Hippocampal formation (tissue), 2 donors: ENCODE measurements at regions not wholly inside any gene's neighbourhood (a gene's known extent, or its start where the extent isn't known, plus 50 kb on each side); places are given as distances from the start of the nearest gene placed in this dataset.

Experiments used
- DNase-seq, 2 donors: peaks; one replicate each; lab custom pipeline; 2025; lab: John Stamatoyannopoulos, UW

DNA sequence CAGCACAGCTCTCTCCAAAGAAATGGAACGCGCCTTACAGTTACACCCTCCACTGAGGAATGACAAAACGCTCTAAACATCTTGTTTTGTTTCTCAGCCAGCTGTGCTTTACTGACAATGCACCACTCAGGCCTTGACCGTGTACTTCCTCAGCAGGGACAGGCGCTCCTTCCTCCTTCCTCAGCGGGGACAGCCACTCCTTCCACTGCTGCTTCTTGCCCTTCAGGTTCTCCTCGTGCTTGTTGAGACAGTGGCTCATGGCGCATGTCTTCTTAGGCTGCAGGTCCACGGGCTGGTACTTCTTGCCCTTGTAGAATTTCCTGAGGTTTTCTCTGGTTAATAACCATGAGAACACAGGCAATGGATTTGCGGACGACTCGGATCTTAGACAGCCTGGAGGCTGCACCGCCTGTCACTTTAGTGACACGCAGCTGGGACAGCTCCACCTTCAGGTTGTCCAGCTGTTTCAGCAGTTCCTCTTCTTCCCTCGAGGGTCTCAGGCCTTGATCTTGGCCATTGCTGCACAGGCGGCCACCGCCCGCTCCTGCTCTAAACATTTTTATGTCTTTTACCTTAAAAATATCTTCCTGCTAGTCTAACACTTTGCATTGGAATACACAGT is 613.8 kb downstream of the BRD1 start:
- DNase-seq = no peak

DNA sequence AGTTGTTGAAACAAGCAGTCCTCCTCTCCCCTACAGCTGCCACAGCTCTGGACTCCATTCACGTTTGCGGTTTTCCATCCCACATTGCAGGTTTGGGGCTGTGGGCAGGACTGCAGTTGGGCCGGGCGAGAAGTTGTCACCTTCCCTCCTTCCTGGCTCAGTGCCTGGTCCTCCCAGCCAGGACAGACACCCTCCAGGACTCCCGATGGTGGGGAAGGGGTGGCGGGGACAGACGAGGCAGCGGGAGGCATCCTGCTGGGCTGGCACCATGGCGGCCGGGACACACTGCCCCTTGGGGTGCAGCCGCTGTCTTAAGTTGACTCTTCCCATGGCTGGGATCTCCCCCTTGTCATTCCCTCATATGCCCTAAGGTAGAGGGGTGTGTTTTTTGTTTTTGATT is 615.2 kb downstream of the BRD1 start:
- DNase-seq = no peak

DNA sequence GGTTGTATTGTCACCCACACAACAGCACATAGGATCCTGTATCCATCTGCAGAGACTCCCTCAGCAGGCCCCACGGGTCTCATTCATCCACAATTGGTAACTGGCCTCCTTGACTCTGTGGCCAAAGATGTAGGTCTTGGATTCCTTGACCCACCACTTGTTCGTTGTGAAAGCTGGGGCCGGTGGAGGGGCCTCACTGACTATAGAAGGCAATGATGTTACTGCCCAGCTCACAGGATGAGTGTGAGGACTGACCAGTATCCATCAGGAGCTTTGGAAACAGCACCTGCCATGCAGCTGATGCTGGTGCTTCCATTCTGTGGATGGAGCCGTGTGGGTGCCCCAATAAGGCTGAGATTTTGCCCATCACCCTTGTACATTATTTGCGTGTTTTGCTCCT is 615.7 kb downstream of the BRD1 start:
- no peak for DNase-seq

DNA sequence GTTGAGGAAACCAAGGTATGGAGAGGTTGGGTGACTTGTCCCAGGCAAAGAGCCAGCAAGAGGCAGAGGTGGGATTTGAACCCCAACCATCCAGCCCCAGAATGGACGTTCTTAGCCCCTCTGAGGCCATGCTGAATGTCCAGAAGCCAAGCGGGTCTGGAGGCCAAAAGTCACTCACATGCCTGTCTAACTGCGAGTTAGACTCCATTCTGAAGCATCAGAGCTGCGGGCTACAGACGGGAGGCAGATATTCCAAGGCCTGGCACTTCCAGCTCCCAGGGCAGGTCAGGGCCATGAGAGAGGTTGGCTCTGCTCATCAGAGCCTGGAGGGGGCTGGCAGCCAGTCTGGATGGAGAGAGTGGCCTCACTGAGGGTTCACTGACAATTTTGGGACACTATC is 616.5 kb downstream of the BRD1 start:
- no peak for DNase-seq

DNA sequence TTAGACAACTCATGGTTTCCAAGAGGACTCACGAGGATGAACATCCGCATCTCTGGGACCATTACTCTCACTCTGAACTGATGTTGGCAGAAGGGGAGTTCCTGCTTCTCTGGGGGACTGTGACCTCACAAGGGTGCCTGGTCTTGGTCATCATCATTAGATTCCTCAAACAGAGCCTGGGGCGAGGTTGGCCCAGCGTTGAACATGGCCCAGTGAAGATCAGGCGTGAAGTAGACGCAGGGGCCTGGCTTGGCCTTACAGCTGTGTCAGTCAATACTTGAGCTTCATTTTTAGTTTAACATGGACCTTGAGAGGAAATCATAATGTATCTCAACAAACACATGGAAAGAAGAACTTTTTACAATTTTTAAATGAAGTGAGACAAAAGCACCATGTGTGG is 617.1 kb downstream of the BRD1 start:
- no peak for DNase-seq

DNA sequence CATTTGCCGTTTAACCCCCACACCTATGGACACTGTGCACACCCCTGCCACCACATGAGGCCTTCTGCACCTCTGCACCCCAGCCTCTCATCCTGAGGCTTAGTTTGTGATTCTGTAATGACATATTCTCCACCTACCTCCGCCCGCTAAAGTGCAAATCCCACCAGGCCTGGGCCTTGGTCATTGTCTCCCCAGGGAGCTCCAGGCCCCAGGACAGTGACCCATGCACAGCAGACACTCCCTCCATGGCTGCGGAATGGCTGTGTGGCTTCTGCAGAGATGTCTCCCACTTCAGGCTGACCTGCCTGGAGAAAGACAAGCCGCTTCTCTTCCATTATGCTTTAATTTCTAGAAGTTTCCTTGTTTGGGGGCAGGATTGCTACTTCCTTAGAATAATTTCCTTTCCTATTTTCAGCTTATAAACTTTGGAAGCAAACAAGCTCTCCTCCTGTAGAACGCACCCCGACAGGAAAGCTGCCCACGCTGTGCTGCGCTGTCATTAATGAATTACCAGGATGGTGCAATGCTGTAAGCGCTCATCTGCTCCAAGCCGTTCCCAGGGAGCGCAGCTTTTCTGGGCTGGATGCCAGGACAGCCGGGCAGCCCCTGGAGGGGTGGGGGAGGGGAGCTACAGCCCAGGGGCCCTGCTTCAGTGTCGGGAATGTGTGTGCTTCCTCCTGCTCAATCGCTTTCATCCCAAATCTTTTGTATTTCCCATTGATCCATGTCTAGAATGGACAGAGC is 618.0 kb downstream of the BRD1 start:
- peak in 1 of 2 donors; percentile 22 for DNase-seq

DNA sequence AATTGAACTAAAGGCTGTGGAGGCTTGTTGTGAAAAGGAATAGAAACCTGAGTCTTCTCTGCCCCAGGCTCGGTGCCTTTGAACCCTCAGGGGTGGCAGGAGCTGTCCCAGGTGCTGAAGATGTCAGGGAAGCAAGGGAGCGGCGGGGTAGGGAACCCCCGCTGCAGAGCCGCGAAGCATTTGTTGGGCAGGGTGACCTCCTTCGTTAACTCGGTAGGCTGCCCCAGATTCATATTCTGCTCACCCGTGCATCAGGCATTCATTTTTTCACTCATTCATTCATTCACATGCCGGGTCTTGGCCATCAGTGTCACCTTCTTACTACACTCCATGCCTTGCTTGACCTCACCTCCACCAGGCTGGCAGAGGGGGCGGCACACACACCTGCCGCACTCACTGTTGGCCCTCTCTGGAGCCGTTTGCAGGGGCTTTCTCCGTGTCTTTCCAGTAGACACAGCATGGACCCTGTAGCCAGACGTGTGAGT is 618.9 kb downstream of the BRD1 start:
- DNase-seq = no peak

DNA sequence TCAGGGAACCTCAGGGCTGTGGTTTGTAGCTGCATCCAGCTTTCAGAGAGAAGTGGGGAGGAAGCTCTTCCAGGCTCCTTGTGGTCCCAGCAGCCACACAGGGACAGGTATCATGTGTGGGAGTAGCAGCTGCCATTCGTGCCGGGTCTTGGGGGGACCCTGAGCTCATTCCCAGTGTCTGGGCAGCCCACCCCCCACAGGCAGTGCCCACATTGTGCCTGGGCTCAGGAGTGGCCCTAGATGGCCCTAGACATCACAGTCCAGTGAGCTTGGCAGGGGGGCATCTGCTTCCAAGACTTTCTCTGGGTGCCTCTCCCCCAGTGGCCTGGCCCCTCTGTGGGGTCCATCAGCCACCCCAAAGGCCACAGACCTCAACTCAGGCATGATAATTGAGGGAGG is 619.7 kb downstream of the BRD1 start:
- DNase-seq = no peak

DNA sequence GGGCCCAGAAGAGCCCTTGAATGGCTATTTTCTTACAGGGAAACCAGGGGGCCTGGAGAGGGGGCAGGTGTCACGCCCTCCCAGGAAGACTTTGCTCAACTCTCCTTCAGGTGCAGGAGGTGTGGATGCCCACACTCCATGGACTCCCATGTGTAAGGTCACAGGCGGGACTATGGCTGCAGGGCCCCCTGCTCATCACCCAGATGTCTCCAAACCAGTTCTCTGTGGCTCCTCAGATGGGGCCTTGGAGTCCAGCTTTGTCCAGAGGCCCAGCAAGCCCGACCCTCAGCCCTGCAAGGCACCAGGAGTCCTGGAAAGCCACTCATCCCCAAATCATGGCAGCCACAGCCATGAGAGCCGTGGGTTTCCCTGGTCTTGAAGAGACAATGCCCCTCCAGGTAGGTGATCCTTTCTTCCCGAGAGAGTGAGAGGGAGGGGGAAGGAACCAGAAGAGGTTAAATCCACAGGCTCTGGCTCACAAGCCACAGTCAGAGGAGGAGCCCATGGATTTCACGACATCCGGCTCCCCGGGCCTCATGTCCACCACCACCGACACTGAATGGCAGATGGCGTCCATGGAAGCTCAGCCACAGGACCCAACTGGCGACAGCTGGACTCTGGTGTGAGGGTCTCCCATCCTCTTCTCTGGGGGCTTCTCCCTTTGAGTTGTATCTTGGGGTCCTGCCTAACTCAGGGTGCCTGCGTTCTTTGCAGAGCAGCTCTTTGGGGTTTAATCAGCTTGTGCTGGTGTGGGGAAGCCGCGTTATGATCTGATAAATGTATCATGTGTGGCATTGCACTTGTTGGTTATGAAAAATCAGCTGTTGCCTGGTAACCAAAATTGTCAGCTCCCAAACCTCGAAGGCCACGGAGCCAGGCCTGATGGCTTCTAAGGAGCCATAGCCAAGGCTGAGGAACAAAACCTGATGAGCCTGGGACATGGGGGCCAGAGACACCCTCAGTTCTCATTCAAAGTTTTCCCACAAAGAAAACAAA is 620.4 kb downstream of the BRD1 start:
- DNase-seq = no peak

DNA sequence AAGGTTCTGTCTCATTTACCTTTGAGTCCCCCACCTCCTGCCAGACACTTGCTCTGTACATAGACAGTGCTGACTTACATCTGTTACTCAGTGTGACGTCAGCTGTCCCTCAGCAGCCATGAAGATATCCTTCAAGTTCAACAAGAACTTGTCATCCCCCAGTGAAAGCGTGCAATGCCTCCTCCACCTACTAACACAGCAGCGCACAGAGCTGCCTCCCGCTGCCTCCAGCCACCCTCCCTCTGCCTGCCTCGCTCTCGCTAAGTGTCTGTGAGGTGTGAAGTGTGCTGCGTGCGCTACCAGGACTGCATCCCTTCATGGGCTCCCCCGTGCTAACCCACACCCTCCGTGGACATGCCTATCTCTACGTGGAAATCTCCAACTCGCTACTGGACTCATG is 621.4 kb downstream of the BRD1 start:
- DNase-seq = no peak

DNA sequence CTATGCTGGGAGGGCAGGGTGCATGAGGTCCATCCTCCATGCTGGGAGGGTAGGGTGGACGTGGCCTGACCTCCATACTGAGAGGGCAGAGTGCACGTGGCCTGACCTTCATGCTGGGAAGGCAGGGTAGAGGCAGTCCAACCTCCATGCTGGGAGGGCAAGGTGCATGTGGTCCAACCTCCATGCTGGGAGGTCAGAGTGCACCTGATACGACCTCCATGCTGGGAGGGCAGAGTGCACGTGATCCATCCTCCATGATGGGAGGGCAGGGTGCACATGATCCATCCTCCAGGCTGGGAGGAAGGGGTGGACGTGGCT is 622.2 kb downstream of the BRD1 start:
- no peak for DNase-seq

DNA sequence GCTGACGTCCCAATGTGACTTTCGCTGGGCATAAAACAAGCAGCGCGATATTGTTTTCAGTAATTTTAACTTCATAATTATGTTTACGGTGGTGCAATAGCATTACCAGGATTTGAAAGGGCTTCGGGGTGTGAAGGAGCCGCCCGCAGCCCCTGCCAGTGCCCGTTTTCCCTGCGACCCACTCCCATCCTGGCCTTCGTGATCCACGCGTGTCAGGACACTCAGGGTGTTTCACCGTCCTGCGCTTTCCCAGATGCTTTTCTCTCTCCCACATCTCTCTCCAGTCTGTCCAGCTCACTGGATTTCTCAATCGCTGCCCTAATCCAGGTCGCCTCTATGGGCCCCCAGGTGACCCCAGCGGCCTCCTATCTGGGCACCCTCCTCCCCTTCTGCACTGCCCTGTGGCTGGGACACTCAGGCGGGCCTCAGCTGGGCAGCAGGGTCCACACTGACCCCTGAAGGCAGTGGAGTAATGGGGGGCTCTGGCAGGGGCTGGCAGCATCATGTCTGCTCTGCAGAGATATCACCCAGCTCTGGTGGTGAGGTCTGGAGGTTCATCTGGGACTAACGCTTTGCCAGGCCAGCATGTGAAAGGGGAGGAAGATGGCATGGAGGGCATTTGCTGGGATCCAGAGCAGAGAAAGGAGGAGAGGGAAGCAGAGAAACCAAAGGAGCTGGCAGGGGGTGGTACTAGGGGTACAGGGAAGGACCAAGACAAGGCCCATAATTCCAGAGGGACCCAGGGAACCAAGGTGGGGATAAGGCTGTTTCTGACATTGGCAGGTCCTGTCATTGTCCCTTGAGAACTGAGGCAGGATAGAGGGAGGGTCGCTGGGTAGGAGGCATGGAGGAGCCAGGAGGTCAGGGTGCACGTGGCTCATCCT is 622.8 kb downstream of the BRD1 start:
- DNase-seq = no peak

DNA sequence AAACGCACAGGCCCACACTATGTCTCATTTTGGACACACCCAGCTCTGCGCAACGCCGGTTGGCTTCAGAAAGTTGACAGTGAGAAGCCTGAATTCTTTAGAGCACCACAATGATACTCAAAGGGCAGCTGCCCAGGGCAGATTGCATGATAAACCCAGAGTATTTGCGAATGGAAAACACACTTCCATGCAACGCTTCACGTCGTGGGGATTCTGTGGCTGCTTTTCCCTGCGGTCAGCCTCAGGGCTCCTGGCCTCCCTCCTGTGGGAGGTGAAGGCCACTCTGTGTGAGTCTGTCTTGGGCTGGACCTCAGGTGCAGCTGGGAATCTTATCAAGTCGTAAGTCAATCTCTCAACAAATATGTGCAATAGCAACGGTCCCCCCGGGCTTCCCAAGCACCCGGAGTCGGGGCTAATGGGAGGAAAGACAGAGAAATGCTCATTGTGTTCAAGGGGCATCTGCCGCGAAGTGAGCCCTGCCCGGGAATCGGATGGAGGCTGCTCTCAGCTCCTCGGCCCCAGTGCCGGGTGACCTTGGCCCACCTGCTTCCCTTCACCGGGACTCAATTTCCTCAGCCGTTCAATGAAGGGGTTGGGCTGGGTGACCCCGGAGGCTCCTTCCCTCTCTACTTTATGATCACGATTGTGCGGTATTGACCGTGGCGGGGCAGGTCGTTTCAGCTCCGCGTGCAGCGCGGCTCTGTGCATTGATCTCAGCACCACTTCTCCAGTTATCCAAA is 623.6 kb downstream of the BRD1 start:
- no peak for DNase-seq

DNA sequence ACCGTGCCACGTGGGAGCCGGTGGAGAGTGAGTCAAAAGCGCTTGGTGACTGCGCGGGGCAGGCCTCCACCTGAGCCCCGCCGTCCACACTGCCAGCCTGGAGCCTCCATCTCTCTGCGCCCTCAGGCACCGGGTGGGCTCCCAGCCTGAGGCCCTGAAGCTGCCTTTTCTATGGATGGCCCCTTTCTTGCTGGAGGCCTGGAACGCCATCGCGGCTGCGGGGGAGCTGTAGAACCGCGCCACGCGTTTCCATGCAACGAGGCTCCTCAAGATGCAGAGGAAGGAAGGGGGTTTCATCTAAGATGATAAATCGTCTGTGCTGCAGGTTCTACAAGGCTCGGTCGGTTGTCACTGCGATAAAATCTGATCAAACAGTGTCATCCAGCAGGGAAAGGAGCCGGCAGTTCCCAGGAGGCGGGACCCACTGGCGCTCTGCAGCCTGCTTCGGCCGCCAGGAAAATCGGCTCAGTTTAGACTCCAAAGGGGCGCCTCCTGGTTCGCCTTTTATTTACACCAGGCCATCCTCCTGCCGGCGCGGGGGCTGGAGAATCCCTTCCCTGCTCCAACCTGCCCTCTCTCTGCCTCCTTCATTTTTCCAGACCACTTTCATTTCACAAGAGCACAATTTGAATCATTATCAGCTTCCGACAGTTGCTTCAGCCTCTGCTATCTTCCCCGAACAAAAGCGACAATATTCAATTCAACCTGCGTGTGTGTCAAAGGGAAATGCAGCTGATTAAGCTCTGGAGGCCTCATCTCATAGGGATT is 624.4 kb downstream of the BRD1 start:
- no peak for DNase-seq

DNA sequence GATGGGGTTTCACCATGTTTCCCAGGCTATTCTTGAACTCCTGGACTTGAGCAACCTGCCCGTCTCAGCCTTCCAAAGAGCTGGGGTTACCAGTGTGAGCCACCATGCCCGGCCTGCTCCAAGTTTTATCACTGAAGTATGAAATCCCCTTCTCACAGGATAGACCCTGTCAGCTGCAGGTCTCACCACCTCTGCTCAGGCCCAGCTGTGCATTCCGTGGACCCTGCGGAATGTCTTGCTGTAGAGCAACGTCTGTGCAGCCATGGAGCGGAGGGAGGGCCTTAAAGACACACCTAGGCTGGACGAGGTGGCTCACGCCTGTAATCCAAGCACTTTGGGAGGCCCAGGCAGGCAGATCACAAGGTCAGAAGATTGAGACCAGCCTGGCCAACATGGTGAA is 625.4 kb downstream of the BRD1 start:
- no peak for DNase-seq

DNA sequence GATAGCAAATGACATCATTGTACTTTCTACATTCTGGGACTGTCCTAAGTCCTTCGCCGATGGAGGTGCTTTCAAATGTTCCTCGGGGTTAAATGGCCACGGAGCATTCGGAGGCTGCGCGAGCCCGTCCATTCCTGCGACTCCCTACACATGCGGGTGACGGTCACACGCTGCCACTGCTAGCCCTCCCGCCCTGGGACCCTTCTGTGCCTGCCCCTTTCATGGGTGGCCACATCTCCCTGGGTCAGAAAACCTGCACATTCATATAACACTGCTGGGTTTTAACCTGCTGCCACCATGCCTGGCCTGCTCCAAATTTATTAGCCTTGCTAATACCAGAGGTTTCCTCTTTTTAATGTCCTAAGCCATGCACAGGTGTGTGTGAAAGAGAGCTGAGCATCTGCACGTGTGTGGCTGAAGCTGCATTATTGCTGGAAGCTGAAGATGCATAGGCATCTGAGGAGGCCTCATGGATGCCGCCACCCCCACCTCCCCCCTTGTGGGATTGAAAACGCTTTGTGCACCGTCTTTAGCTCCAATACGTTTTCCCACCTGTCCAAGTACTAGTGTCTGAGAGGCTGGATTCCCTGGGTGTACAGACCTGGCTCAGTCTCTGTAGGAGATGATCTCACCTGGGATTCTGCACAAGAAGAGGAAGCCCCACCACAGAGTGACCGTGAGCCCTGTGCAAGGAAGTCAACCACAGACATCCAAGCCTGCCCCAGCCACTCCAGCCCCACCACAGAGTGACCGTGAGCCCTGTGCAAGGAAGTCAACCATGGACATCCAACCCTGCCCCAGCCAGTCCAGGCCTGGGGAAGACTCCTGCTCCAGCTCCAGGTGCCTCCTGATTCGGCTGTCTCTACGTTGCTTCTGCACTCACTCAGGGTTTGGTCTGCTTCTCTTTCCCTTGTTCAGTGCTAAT is 626.4 kb downstream of the BRD1 start:
- no peak for DNase-seq

DNA sequence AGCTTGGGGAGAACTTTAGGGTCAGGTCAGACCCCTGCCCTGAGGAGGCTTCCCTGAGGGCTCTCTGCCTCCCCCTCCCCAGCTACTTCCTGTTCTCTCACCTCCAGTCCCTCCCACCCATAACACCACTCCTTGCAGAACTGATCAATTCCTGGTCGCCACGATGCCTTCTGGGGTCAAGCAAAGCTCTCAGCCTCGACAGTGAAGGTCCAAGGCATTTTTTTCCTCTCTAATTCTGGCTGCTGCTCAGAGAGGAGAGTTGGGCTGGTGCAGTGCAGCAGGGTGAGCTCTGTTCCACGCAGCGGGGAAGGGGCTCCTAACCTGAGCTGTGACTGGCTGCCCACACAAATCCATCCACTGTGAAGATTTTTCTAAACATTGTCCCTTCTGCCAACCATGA is 628.4 kb downstream of the BRD1 start:
- no peak for DNase-seq

DNA sequence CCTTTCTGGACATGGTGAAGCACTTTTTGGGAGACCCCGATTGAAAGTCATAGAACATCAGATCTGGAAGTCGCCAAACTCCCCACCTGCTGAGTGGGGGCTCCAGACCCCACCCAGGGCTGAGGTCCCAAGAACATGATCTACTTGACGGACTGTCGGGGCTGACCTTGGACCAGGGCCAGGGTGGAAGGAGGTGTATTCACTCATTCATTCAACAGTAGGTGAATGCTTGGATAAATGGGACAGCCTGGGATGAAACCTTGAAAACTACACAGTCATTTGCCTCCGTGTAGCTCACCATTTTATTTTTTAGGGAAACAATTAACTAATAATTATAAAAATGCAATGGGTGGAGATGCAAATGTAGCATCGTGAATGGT is 629.0 kb downstream of the BRD1 start:
- no peak for DNase-seq
